Right lobe of liver (tissue), 4 donors: ENCODE measurements at regions not wholly inside any gene's neighbourhood (a gene's known extent, or its start where the extent isn't known, plus 50 kb on each side); places are given as distances from the start of the nearest gene placed in this dataset.

Experiments
- CTCF ChIP-seq, 4 donors: fragments of 200-600 bp in 3 of 4; fragments of 450-650 bp in 1 of 4; IDR thresholded peaks; one replicate each; pipeline versions ENCODE4 v1.5.1 to v1.8.0; 2016 to 2022; ENCODE audit warnings: antibody characterized with exemption in 4 of 4, mild to moderate bottlenecking in 2 of 4
- POLR2A ChIP-seq: fragments of 450-650 bp; IDR thresholded peaks from one replicate; pipeline ENCODE4 v1.6.1; 2017; ENCODE audit warnings: antibody characterized with exemption, mild to moderate bottlenecking
- donor health status: DM: no; HTN: no; CAD: no.
- donor health status: DM: no; HTN: no; CAD: no.
- donor health status: DM: no; HTN: yes; CAD: no.

- no peak for TF ChIP-seq POLR2A
- TF ChIP-seq CTCF (IDR thresholded peaks at IDR 0.05): no peak
Observed at GRCh38 chr12:90675106-90675505, 279.9 kb downstream of the CCER1 start.
